ENCODE measurements at regions not wholly inside any gene's neighbourhood (a gene's known extent, or its start where the extent isn't known, plus 50 kb on each side); places are given as distances from the start of the nearest gene placed in this dataset.

GRCh38 chr1:194442901-194443575 is 1256.6 kb upstream of the B3GALT2 start:
- TF ChIP-seq, protein P1, sequence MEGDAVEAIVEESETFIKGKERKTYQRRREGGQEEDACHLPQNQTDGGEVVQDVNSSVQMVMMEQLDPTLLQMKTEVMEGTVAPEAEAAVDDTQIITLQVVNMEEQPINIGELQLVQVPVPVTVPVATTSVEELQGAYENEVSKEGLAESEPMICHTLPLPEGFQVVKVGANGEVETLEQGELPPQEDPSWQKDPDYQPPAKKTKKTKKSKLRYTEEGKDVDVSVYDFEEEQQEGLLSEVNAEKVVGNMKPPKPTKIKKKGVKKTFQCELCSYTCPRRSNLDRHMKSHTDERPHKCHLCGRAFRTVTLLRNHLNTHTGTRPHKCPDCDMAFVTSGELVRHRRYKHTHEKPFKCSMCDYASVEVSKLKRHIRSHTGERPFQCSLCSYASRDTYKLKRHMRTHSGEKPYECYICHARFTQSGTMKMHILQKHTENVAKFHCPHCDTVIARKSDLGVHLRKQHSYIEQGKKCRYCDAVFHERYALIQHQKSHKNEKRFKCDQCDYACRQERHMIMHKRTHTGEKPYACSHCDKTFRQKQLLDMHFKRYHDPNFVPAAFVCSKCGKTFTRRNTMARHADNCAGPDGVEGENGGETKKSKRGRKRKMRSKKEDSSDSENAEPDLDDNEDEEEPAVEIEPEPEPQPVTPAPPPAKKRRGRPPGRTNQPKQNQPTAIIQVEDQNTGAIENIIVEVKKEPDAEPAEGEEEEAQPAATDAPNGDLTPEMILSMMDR (IDR thresholded peaks at IDR 0.05; ENCODE audit: borderline replicate concordance, extremely low read depth, low read length, poor library complexity, severe bottlenecking), result no peak
- TF ChIP-seq EZH2 (IDR thresholded peaks at IDR 0.05; ENCODE audit: borderline replicate concordance, low read depth, low read length, severe bottlenecking), result no peak
